ENCODE measurements at regions not wholly inside any gene's neighbourhood (a gene's known extent, or its start where the extent isn't known, plus 50 kb on each side); places are given as distances from the start of the nearest gene placed in this dataset.

DNA sequence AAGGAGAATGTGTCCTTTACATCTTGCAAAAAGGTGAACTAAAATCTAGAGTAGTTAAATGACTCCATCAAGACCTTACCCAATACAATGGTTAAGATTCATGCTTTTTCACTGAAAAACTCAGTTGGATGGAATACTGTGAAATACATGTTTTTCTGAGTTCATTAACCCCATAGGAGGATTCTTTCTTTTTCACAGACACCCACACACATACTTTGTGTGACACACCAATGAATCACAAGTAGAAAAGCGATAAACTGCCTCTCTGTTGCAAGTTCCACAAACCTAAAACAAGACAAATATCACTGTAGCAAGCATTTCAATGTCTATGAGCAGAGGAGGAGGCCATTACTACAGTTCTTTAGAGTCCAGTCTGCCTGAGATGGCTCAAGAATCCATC is 258.8 kb upstream of the CDH5 start:
- Histone ChIP-seq H3K23ac (ENCODE audit: low read depth, low read length) (peak overlapping the region; percentile 86), H2BK15ac (ENCODE audit: low read depth, low read length) (peak overlapping the region; percentile 88), H3K9me1 (ENCODE audit: insufficient read depth, low read length) (peaks cover 6% of the 10 kb centered on the region), H4K91ac (ENCODE audit: insufficient read depth, low read depth, low read length) (peak overlapping the region; percentile 99), H3K56ac (ENCODE audit: extremely low read depth, insufficient read depth, low read length) (peak overlapping the region; percentile 87), H3K27ac (ENCODE audit: insufficient read depth, low read length) (peak overlapping the region; percentile 94), H2BK20ac (ENCODE audit: low read depth, low read length) (peak overlapping the region; percentile 99), H3K4ac (ENCODE audit: low read depth, low read length) (peak overlapping the region; percentile 98), H3K36me3 (ENCODE audit: control insufficient read depth, insufficient read depth, low read length) (no peaks in the 10 kb centered on the region), H2AK5ac (ENCODE audit: low read depth, low read length) (peak overlapping the region; percentile 84), H3K18ac (ENCODE audit: low read depth, low read length) (peak overlapping the region; percentile 83), H3K9me3 (ENCODE audit: control insufficient read depth, insufficient read depth, low read length) (no peaks in the 10 kb centered on the region), H4K20me1 (ENCODE audit: insufficient read depth, low read length) (no peaks in the 10 kb centered on the region), H2BK120ac (ENCODE audit: low read depth, low read length) (peak overlapping the region; percentile 98), H4K8ac (ENCODE audit: low read depth in 2 of 2, low read length in 2 of 2) (peak overlapping the region; percentile 79 to 95), H3K27me3 (ENCODE audit: control insufficient read depth, insufficient read depth, low read length) (no peaks in the 10 kb centered on the region), H3K4me3 (ENCODE audit: insufficient read depth, low read depth, low read length) (no peak overlapping the region), H2AK9ac (replicated peaks; ENCODE audit: low read depth, low read length, poor library complexity) (no peak overlapping the region), H4K5ac (ENCODE audit: low read depth, low read length) (peak overlapping the region; percentile 57), H3K4me1 (ENCODE audit: control insufficient read depth, insufficient read depth, low read length) (peaks cover 11% of the 10 kb centered on the region), H3K4me2 (ENCODE audit: low read depth, low read length) (peak overlapping the region; percentile 4; the same call in 1 of the 2 replicates), H3K79me1 (ENCODE audit: low read depth in 1 of 2, low read length in 2 of 2) (no peaks in the 10 kb centered on the region), H3K9ac (ENCODE audit: low read depth, low read length) (no peak overlapping the region), H3K14ac (replicated peaks; ENCODE audit: low read depth, low read length) (peak overlapping the region; percentile 84), H2AFZ (replicated peaks; ENCODE audit: low read length, poor library complexity) (peak overlapping the region; percentile 47), H2BK5ac (ENCODE audit: low read depth, low read length, poor library complexity, severe bottlenecking) (peak overlapping the region; percentile 97)
- in situ Hi-C loops (cut with MboI; ENCODE audit: low sequenced_read_pairs), result no loop called here
- intact Hi-C loops (cut with micrococcal nuclease), result no loop called here
- DNase-seq, result peak; percentile 93
- WGBS, 2 experiments (ENCODE audit: extremely low coverage in 2 of 2, insufficient read length in 1 of 2), result no CpG with 5 or more reads among the region's 1 CpG
- TF ChIP-seq POLR2A (IDR thresholded peaks at IDR 0.05; ENCODE audit: low read depth, low read length) (no peak), MAFK (IDR thresholded peaks at IDR 0.05; ENCODE audit: low read depth, low read length) (peak; percentile 56), RCOR1 (IDR thresholded peaks at IDR 0.05; ENCODE audit: insufficient replicate concordance, low read length) (no peak), RAD21 (IDR thresholded peaks at IDR 0.05; ENCODE audit: low read length) (peak; percentile 22; the same call in 1 of the 2 replicates), BHLHE40 (IDR thresholded peaks at IDR 0.05; ENCODE audit: low read depth, low read length) (no peak), SMC3 (IDR thresholded peaks at IDR 0.05; ENCODE audit: low read depth, low read length) (peak; percentile 19; the same call in 1 of the 2 replicates), FOS (IDR thresholded peaks at IDR 0.05; ENCODE audit: low read depth, low read length) (peak; percentile 77), MXI1 (IDR thresholded peaks at IDR 0.05; ENCODE audit: borderline replicate concordance, low read depth, low read length) (no peak), CEBPB (IDR thresholded peaks at IDR 0.05; ENCODE audit: low read depth, low read length) (peak; percentile 90)
- dilution Hi-C loops (cut with HindIII; ENCODE audit: low sequenced_read_pairs, unreplicated experiment), result no loop called here
- no TSS peak for BruUV-seq (replicated peaks)
- CTCF ChIA-PET, result no interaction called here
- POLR2A ChIA-PET (ENCODE audit: unreplicated experiment), result no interaction called here
- ATAC-seq (ENCODE audit: low read depth), result peak; percentile 84
